Occipital lobe (tissue), 1 donor: ENCODE measurements at regions not wholly inside any gene's neighbourhood (a gene's known extent, or its start where the extent isn't known, plus 50 kb on each side); places are given as distances from the start of the nearest gene placed in this dataset.
"Not testable (repeated sequence)": the region's sequence is repeated elsewhere in the genome, so short reads cannot be mapped to it uniquely, and the experiment has no call there.

Source experiments
- DNase-seq: peaks from one replicate; lab custom pipeline; 2025; lab: John Stamatoyannopoulos, UW

GRCh38 chr5:63217422-63217821 is 638.8 kb downstream of the LRRC70 start:
- no peak for DNase-seq

GRCh38 chr5:63213256-63213655 is 634.6 kb downstream of the LRRC70 start:
- no peak for DNase-seq

- peak; percentile 3 for DNase-seq
Measured at GRCh38 chr5:63211448-63212132, 633.0 kb downstream of the LRRC70 start.

GRCh38 chr5:63205976-63206375 is 627.4 kb downstream of the LRRC70 start:
- DNase-seq: no peak

GRCh38 chr5:63201738-63202137 is 623.1 kb downstream of the LRRC70 start:
- no peak for DNase-seq

GRCh38 chr5:63194126-63194525 is 615.5 kb downstream of the LRRC70 start:
- DNase-seq: no peak

GRCh38 chr5:63180190-63180589 is 601.6 kb downstream of the LRRC70 start:
- not testable (repeated sequence) for DNase-seq

GRCh38 chr5:63175850-63176249 is 597.2 kb downstream of the LRRC70 start:
- no peak for DNase-seq

GRCh38 chr5:63170486-63170885 is 591.9 kb downstream of the LRRC70 start:
- DNase-seq: no peak

GRCh38 chr5:63164838-63165535 is 586.4 kb downstream of the LRRC70 start:
- DNase-seq: no peak

- no peak for DNase-seq
Measured at GRCh38 chr5:63164339-63164738, 585.7 kb downstream of the LRRC70 start.

GRCh38 chr5:63155310-63155631 is 576.7 kb downstream of the LRRC70 start:
- DNase-seq: no peak

GRCh38 chr5:63154476-63155309 is 576.1 kb downstream of the LRRC70 start:
- DNase-seq: no peak

- no peak for DNase-seq
Measured at GRCh38 chr5:63152871-63153270, 574.3 kb downstream of the LRRC70 start.

- no peak for DNase-seq
Measured at GRCh38 chr5:63145167-63145566, 566.5 kb downstream of the LRRC70 start.

- DNase-seq: no peak
Measured at GRCh38 chr5:63141591-63141990, 563.0 kb downstream of the LRRC70 start.

GRCh38 chr5:63135291-63135690 is 556.7 kb downstream of the LRRC70 start:
- DNase-seq: no peak

GRCh38 chr5:63131626-63132285 is 553.1 kb downstream of the LRRC70 start:
- no peak for DNase-seq

- no peak for DNase-seq
Measured at GRCh38 chr5:63128761-63129160, 550.1 kb downstream of the LRRC70 start.

- no peak for DNase-seq
Measured at GRCh38 chr5:63128018-63128417, 549.4 kb downstream of the LRRC70 start.

GRCh38 chr5:63127054-63127453 is 548.4 kb downstream of the LRRC70 start:
- DNase-seq: no peak

- no peak for DNase-seq
Measured at GRCh38 chr5:63125862-63126261, 547.2 kb downstream of the LRRC70 start.
